Tibial nerve (tissue), 4 donors: ENCODE measurements at regions not wholly inside any gene's neighbourhood (a gene's known extent, or its start where the extent isn't known, plus 50 kb on each side); places are given as distances from the start of the nearest gene placed in this dataset.

Experiments
- EP300 ChIP-seq, 2 donors: sonication (generic); formaldehyde crosslinking; IDR thresholded peaks; one replicate each; pipeline ENCODE4 v1.6.1; 2017; ENCODE audit warnings: antibody characterized with exemption in 2 of 2, mild to moderate bottlenecking in 1 of 2
- POLR2A ChIP-seq, 2 donors: fragments of 450-650 bp; IDR thresholded peaks; one replicate each; pipeline ENCODE4 v1.6.1; 2017; ENCODE audit warnings: antibody characterized with exemption in 2 of 2, mild to moderate bottlenecking in 2 of 2, moderate library complexity in 2 of 2
- TF ChIP-seq, protein P1 (sequence below), 5 experiments: fragments of 200-600 bp in 3 of 5; fragments of 450-650 bp in 2 of 5; sonication (generic) in 3 of 5; IDR thresholded peaks; one replicate each; pipeline ENCODE4 v1.5.1; 2016 to 2019; ENCODE audit warnings: antibody characterized with exemption in 5 of 5, mild to moderate bottlenecking in 3 of 5, moderate library complexity in 2 of 5

DNA sequence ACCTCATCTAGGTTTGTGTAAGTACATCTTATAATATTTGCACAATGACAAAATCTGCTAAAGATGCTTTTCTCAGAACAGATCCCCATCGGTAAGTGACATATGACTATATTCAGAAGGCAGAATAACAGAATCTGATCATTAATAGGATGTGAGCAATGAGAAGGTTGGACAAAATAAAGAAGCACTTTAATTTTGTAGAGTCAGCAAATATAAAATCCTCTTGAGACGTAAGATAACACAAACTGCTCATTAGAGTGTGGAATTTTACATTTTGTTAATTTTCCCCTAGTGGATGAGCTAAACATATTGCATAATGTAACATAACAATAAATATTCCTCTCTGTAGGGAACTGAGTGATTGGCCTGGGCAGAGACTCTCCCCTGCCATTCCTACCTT lies 658.4 kb upstream of the ZP4 start:
- TF ChIP-seq POLR2A (IDR thresholded peaks at IDR 0.05) (no peak), EP300 (IDR thresholded peaks at IDR 0.05) (no peak)
- TF ChIP-seq, protein P1, sequence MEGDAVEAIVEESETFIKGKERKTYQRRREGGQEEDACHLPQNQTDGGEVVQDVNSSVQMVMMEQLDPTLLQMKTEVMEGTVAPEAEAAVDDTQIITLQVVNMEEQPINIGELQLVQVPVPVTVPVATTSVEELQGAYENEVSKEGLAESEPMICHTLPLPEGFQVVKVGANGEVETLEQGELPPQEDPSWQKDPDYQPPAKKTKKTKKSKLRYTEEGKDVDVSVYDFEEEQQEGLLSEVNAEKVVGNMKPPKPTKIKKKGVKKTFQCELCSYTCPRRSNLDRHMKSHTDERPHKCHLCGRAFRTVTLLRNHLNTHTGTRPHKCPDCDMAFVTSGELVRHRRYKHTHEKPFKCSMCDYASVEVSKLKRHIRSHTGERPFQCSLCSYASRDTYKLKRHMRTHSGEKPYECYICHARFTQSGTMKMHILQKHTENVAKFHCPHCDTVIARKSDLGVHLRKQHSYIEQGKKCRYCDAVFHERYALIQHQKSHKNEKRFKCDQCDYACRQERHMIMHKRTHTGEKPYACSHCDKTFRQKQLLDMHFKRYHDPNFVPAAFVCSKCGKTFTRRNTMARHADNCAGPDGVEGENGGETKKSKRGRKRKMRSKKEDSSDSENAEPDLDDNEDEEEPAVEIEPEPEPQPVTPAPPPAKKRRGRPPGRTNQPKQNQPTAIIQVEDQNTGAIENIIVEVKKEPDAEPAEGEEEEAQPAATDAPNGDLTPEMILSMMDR (IDR thresholded peaks at IDR 0.05) = no peak
